OCI-LY3 (cell line): ENCODE measurements at regions not wholly inside any gene's neighbourhood (a gene's known extent, or its start where the extent isn't known, plus 50 kb on each side); places are given as distances from the start of the nearest gene placed in this dataset.

Source experiments
- H2AFZ ChIP-seq: fragments of 200-600, 300-600 bp; shearing (Covaris generic); 2 replicates; pipeline ENCODE4 v1.6.0; 2014; ENCODE audit warnings: antibody characterized with exemption, low read depth, low read length
- H3K27ac ChIP-seq: fragments of 200-600, 300-600 bp; sonication (generic); 2 replicates; pipeline ENCODE4 v1.5.1; 2014; ENCODE audit warnings: mild to moderate bottlenecking, low read length, moderate library complexity, mixed read lengths
- H3K27me3 ChIP-seq: fragments of 200-600, 300-600 bp; sonication (generic); 2 replicates; pipeline ENCODE4 v1.6.1; 2014; ENCODE audit warnings: low read depth, low read length, mixed read lengths
- H3K36me3 ChIP-seq: fragments of 200-600, 300-600 bp; sonication (generic); replicated peaks from 2 replicates; pipeline ENCODE3; 2014; ENCODE audit warnings: low read depth, low read length, mixed read lengths
- H3K4me1 ChIP-seq: fragments of 300-600, 200-600 bp; sonication (generic); 2 replicates; pipeline ENCODE4 v1.6.1; 2014; ENCODE audit warnings: low read length, mixed read lengths
- H3K4me2 ChIP-seq: fragments of 200-600, 300-600 bp; sonication (generic); 2 replicates; pipeline ENCODE4 v1.6.1; 2014; ENCODE audit warnings: low read length, mixed read lengths
- H3K4me3 ChIP-seq: fragments of 300-600, 200-600 bp; sonication (generic); 2 replicates; pipeline ENCODE4 v1.5.1; 2014; ENCODE audit warnings: antibody characterized with exemption, mild to moderate bottlenecking, low read length, moderate library complexity
- H3K79me2 ChIP-seq: fragments of 300-600, 200-600 bp; shearing (Covaris generic); 2 replicates; pipeline ENCODE4 v1.6.1; 2014; ENCODE audit warnings: mild to moderate bottlenecking, low read length, mixed read lengths
- H3K9ac ChIP-seq: fragments of 300-600, 200-600 bp; shearing (Covaris generic); 2 replicates; pipeline ENCODE4 v1.6.0; 2014; ENCODE audit warnings: mild to moderate bottlenecking, low read length, moderate library complexity
- H3K9me3 ChIP-seq: fragments of 200-600, 300-600 bp; shearing (Covaris generic); 2 replicates; pipeline ENCODE4 v1.6.1; 2014; ENCODE audit warnings: low read length, mixed read lengths; ENCODE audit not compliant: insufficient read depth
- H4K20me1 ChIP-seq: fragments of 200-600, 300-600 bp; sonication (generic); 2 replicates; pipeline ENCODE4 v1.6.1; 2016; ENCODE audit warnings: low read length, mixed read lengths; ENCODE audit not compliant: insufficient read depth
- EZH2phosphoT487 ChIP-seq: fragments of 200-600 bp; shearing (Covaris generic); IDR thresholded peaks from 2 replicates; pipeline ENCODE4 v1.6.1; 2018; ENCODE audit warnings: antibody characterized with exemption, mixed run types, low read depth
- TF ChIP-seq, protein P1 (sequence below): fragments of 200-600, 300-600 bp; sonication (generic); IDR thresholded peaks from 2 replicates; pipeline ENCODE4 v1.5.1; 2014; ENCODE audit warnings: antibody characterized with exemption, low read length, low read depth

DNA sequence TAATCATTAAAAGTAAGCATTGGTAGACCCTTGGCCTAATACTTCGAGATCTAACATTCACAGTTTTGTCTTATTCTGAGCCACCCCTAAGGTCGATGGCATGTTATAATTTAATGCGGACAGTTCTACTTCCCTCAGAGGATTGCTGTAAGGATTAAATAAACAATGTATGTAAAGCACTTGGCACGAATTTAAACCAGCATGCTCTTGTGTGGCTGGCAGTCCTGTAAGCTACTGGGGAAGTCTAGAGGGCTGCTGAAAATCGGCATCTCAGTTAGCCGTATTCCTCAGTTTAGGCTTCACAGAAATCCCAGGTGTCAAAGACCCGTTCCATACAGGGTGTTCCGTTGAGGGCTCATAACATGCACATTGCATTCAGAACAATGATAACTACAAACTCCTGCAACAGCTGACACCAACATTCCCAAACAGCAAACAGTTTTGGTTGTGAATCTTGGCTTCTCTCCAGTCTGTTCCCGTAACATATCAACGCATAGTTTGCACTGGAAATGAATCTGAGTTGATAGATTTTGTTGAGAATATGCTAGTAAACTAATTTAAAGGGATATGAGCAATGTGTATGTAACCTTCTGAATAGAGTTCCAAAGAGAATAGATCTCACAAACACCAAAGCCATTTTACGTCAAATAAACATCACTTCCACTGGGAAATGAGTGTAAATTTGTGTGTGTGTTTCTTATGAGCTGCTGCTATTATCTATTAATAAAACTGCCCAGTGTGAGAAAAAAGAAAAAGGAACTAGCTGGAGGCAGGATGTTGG, 52.2 kb upstream of the ACKR3 start:
- no peak for TF ChIP-seq EZH2phosphoT487
- TF ChIP-seq, protein P1, sequence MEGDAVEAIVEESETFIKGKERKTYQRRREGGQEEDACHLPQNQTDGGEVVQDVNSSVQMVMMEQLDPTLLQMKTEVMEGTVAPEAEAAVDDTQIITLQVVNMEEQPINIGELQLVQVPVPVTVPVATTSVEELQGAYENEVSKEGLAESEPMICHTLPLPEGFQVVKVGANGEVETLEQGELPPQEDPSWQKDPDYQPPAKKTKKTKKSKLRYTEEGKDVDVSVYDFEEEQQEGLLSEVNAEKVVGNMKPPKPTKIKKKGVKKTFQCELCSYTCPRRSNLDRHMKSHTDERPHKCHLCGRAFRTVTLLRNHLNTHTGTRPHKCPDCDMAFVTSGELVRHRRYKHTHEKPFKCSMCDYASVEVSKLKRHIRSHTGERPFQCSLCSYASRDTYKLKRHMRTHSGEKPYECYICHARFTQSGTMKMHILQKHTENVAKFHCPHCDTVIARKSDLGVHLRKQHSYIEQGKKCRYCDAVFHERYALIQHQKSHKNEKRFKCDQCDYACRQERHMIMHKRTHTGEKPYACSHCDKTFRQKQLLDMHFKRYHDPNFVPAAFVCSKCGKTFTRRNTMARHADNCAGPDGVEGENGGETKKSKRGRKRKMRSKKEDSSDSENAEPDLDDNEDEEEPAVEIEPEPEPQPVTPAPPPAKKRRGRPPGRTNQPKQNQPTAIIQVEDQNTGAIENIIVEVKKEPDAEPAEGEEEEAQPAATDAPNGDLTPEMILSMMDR, result no peak
- H4K20me1 ChIP-seq, result no peaks in the 10 kb centered on the region
- no peak overlapping the region for H3K4me3 ChIP-seq
- no peak overlapping the region for H3K9ac ChIP-seq
- no peak overlapping the region for H3K27ac ChIP-seq
- H3K4me2 ChIP-seq, result no peak overlapping the region
- H3K27me3 ChIP-seq, result no peaks in the 10 kb centered on the region
- no peaks in the 10 kb centered on the region for H3K79me2 ChIP-seq
- H3K4me1 ChIP-seq, result peaks cover 32% of the 10 kb centered on the region
- no peaks in the 10 kb centered on the region for H3K36me3 ChIP-seq
- no peaks in the 10 kb centered on the region for H3K9me3 ChIP-seq
- H2AFZ ChIP-seq, result no peak overlapping the region
